ENCODE measurements at regions not wholly inside any gene's neighbourhood (a gene's known extent, or its start where the extent isn't known, plus 50 kb on each side); places are given as distances from the start of the nearest gene placed in this dataset.
"Not testable (repeated sequence)": the region's sequence is repeated elsewhere in the genome, so short reads cannot be mapped to it uniquely, and the experiment has no call there.

DNA sequence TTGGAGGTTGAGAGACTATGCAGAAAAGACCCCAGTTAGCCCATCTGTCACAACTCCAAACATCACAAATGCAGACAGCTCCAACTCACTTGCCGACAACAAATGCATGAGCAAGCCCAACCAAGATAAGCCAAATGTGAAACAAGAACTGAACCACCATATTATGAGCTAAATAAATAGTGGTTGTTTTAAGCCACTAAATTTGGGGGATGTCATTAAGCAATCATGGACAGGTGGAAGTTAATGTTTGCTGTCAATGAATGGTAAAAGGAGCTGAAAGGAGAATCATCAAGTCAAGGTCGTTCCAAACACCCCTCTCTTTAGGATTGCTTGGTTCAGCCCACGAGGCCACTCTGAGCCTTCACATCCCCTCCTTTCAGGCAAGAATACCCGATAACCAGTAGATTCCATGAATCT is 71.2 kb upstream of the PLCB4 start:
- no peak overlapping the region for H3K4me2 ChIP-seq (ENCODE audit: low read length)
- no peaks in the 10 kb centered on the region for H4K20me1 ChIP-seq (ENCODE audit: insufficient read depth, low read length)
- H3K36me3 ChIP-seq (ENCODE audit: insufficient read depth, low read length): no peaks in the 10 kb centered on the region
- no peak overlapping the region for H3K27ac ChIP-seq (ENCODE audit: low read depth, low read length)
- Mint-ChIP-seq H3K4me3 (ENCODE audit: unreplicated experiment) (no peak overlapping the region), H3K9me3 (ENCODE audit: unreplicated experiment) (peaks cover 2% of the 10 kb centered on the region), H3K27me3 (ENCODE audit: low read depth, unreplicated experiment) (peaks cover 2% of the 10 kb centered on the region), H3K27ac (ENCODE audit: unreplicated experiment) (no peak overlapping the region), H3K4me1 (ENCODE audit: low read depth, unreplicated experiment) (peaks cover 1% of the 10 kb centered on the region), H3K36me3 (ENCODE audit: low read depth, unreplicated experiment) (no peaks in the 10 kb centered on the region)
- no peak for TF ChIP-seq EZH2 (IDR thresholded peaks at IDR 0.05; ENCODE audit: insufficient read depth, low read length)
- TF ChIP-seq, protein P1, sequence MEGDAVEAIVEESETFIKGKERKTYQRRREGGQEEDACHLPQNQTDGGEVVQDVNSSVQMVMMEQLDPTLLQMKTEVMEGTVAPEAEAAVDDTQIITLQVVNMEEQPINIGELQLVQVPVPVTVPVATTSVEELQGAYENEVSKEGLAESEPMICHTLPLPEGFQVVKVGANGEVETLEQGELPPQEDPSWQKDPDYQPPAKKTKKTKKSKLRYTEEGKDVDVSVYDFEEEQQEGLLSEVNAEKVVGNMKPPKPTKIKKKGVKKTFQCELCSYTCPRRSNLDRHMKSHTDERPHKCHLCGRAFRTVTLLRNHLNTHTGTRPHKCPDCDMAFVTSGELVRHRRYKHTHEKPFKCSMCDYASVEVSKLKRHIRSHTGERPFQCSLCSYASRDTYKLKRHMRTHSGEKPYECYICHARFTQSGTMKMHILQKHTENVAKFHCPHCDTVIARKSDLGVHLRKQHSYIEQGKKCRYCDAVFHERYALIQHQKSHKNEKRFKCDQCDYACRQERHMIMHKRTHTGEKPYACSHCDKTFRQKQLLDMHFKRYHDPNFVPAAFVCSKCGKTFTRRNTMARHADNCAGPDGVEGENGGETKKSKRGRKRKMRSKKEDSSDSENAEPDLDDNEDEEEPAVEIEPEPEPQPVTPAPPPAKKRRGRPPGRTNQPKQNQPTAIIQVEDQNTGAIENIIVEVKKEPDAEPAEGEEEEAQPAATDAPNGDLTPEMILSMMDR (IDR thresholded peaks at IDR 0.05; ENCODE audit: insufficient read depth, low read depth, low read length): no peak
- H3K27me3 ChIP-seq (ENCODE audit: insufficient read depth, low read length): no peaks in the 10 kb centered on the region
- no peaks in the 10 kb centered on the region for H3K4me1 ChIP-seq (ENCODE audit: insufficient read depth, low read length)
- H3K9me3 ChIP-seq (ENCODE audit: insufficient read depth, low read depth, low read length): no peaks in the 10 kb centered on the region
- FAIRE-seq: no peak
- no peaks in the 10 kb centered on the region for H3K79me2 ChIP-seq (ENCODE audit: insufficient read depth, low read length)
- no peak overlapping the region for H2AFZ ChIP-seq (ENCODE audit: low read depth, low read length)
- no peak for DNase-seq (ENCODE audit: low read depth)
- no peak overlapping the region for H3K4me3 ChIP-seq (ENCODE audit: insufficient read depth, low read depth, low read length)
- H3K9ac ChIP-seq (ENCODE audit: low read length): no peak overlapping the region

DNA sequence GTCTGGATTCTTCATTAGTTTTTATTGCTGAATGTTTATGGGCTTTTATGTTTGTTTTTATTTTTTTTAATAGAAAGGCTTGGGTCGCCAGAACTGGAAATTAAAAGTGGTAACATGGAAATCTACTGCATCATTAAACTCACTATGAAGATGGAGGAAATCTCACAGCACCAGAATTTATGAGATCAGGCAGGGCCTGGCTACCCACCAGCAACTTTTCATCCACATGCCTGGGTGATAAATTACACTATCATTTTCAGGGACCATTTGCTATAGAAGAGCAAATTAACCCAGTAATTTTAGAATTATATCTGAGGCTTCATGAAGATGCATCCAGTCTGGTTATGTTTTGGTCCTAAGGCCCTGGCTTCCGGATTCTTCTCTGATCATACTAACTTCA is 57.8 kb upstream of the PLCB4 start:
- Histone ChIP-seq H2AFZ (ENCODE audit: low read depth, low read length) (no peak overlapping the region), H3K9me3 (ENCODE audit: insufficient read depth, low read depth, low read length) (no peaks in the 10 kb centered on the region), H4K20me1 (ENCODE audit: insufficient read depth, low read length) (no peaks in the 10 kb centered on the region), H3K79me2 (ENCODE audit: insufficient read depth, low read length) (no peaks in the 10 kb centered on the region), H3K4me2 (ENCODE audit: low read length) (no peak overlapping the region), H3K9ac (ENCODE audit: low read length) (no peak overlapping the region), H3K4me1 (ENCODE audit: insufficient read depth, low read length) (no peaks in the 10 kb centered on the region), H3K27ac (ENCODE audit: low read depth, low read length) (no peak overlapping the region), H3K4me3 (ENCODE audit: insufficient read depth, low read depth, low read length) (no peak overlapping the region), H3K27me3 (ENCODE audit: insufficient read depth, low read length) (no peaks in the 10 kb centered on the region), H3K36me3 (ENCODE audit: insufficient read depth, low read length) (no peaks in the 10 kb centered on the region)
- TF ChIP-seq, protein P1 (IDR thresholded peaks at IDR 0.05; ENCODE audit: insufficient read depth, low read depth, low read length): no peak
- TF ChIP-seq EZH2 (IDR thresholded peaks at IDR 0.05; ENCODE audit: insufficient read depth, low read length): no peak
- H3K27me3 Mint-ChIP-seq (ENCODE audit: low read depth, unreplicated experiment): no peaks in the 10 kb centered on the region
- no peaks in the 10 kb centered on the region for H3K36me3 Mint-ChIP-seq (ENCODE audit: low read depth, unreplicated experiment)
- FAIRE-seq: no peak
- peaks cover 3% of the 10 kb centered on the region for H3K4me1 Mint-ChIP-seq (ENCODE audit: low read depth, unreplicated experiment)
- peaks cover 4% of the 10 kb centered on the region for H3K9me3 Mint-ChIP-seq (ENCODE audit: unreplicated experiment)
- no peak overlapping the region for H3K27ac Mint-ChIP-seq (ENCODE audit: unreplicated experiment)
- no peak for DNase-seq (ENCODE audit: low read depth)
- no peak overlapping the region for H3K4me3 Mint-ChIP-seq (ENCODE audit: unreplicated experiment)

DNA sequence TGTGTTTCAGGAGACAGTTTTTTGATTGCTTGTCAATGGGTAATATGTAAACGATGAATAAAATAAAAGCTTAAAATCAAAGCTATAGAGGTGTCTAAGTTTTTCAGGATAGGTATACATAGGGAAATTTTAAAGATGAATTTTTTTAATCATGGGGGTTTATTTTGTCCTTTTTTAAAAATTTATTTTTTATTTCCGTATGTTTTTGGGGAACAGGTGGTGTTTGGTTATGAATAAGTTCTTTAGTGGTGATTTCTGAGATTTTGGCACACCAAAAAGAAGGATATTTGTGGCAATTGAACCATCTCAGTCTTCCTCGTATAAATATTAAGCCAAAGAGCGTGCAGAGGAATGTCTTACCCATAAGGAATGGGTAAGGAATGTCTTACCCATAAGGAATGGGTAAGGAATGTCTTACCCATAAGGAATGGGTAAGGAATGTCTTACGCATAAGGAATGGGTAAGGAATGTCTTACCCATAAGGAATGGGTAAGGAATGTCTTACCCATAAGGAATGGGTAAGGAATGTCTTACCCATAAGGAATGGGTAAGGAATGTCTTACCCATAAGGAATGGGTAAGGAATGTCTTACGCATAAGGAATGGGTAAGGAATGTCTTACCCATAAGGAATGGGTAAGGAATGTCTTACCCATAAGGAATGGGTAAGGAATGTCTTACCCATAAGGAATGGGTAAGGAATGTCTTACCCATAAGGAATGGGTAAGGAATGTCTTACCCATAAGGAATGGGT is 53.5 kb upstream of the PLCB4 start:
- not testable (repeated sequence) for H3K9me3 Mint-ChIP-seq (ENCODE audit: unreplicated experiment); H4K20me1 ChIP-seq (ENCODE audit: insufficient read depth, low read length); H3K4me3 Mint-ChIP-seq (ENCODE audit: unreplicated experiment); H3K79me2 ChIP-seq (ENCODE audit: insufficient read depth, low read length); H2AFZ ChIP-seq (ENCODE audit: low read depth, low read length); H3K9ac ChIP-seq (ENCODE audit: low read length); H3K27me3 Mint-ChIP-seq (ENCODE audit: low read depth, unreplicated experiment); H3K4me3 ChIP-seq (ENCODE audit: insufficient read depth, low read depth, low read length); H3K9me3 ChIP-seq (ENCODE audit: insufficient read depth, low read depth, low read length); H3K36me3 ChIP-seq (ENCODE audit: insufficient read depth, low read length); H3K36me3 Mint-ChIP-seq (ENCODE audit: low read depth, unreplicated experiment); H3K4me2 ChIP-seq (ENCODE audit: low read length); H3K4me1 ChIP-seq (ENCODE audit: insufficient read depth, low read length); H3K27me3 ChIP-seq (ENCODE audit: insufficient read depth, low read length); FAIRE-seq
- Mint-ChIP-seq H3K4me1 (ENCODE audit: low read depth, unreplicated experiment) (peaks cover 17% of the 10 kb centered on the region), H3K27ac (ENCODE audit: unreplicated experiment) (peak overlapping the region; percentile 67)
- DNase-seq (ENCODE audit: low read depth): peak; percentile 47
- H3K27ac ChIP-seq (ENCODE audit: low read depth, low read length): peak overlapping the region; percentile 20

All from astrocyte (in vitro differentiated cells and primary cell).